Hepatocyte (in vitro differentiated cells): ENCODE measurements at regions not wholly inside any gene's neighbourhood (a gene's known extent, or its start where the extent isn't known, plus 50 kb on each side); places are given as distances from the start of the nearest gene placed in this dataset.

Experiments used
- CTCF ChIP-seq: fragments of 200-600 bp; sonication (generic); IDR thresholded peaks from 2 replicates; pipeline ENCODE4 v1.5.1; 2016; ENCODE audit warnings: antibody characterized with exemption, mild to moderate bottlenecking; ENCODE audit not compliant: poor library complexity
- EZH2 ChIP-seq: fragments of 200-600 bp; sonication (generic); IDR thresholded peaks from 2 replicates; pipeline ENCODE4 v1.6.1; 2016; ENCODE audit warnings: antibody characterized with exemption, mild to moderate bottlenecking, borderline replicate concordance
- EZH2phosphoT487 ChIP-seq: fragments of 200-600 bp; sonication (generic); IDR thresholded peaks from one replicate; pipeline ENCODE4 v1.6.1; 2018; ENCODE audit warnings: antibody characterized with exemption, mild to moderate bottlenecking, low read depth, moderate library complexity; ENCODE audit not compliant: unreplicated experiment, severe bottlenecking

- no peak for TF ChIP-seq CTCF
- TF ChIP-seq EZH2 = no peak
- no peak for TF ChIP-seq EZH2phosphoT487
Measured at GRCh38 chr3:24741506-24741905, 246.9 kb upstream of the THRB start.
